ENCODE measurements at regions not wholly inside any gene's neighbourhood (a gene's known extent, or its start where the extent isn't known, plus 50 kb on each side); places are given as distances from the start of the nearest gene placed in this dataset.
A peak's percentile ranks its signal among the peaks of the same experiment; 100 is the strongest.

DNA sequence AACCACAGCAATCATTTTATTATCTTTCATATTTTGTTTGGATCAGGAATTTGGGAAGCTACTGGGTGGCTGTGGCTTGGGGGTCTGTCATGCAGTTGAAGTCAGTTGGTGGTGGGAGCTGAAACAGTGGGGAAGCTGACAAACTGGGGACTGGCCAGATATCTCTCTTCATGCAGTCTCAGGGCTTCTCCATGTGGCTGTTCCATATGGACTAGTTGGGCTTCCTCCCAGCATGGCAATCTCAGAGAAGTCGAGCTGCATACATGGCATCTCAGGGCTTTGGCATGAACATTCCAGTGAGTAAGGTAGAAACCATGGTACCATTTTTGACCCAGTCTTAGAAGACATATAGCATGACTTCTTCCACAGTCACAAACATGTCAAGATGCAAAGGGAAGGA lies 274.8 kb downstream of the ENC1 start:
- H3K4me3 Mint-ChIP-seq (ENCODE audit: low read depth), result no peak overlapping the region
- TF ChIP-seq, protein P1, sequence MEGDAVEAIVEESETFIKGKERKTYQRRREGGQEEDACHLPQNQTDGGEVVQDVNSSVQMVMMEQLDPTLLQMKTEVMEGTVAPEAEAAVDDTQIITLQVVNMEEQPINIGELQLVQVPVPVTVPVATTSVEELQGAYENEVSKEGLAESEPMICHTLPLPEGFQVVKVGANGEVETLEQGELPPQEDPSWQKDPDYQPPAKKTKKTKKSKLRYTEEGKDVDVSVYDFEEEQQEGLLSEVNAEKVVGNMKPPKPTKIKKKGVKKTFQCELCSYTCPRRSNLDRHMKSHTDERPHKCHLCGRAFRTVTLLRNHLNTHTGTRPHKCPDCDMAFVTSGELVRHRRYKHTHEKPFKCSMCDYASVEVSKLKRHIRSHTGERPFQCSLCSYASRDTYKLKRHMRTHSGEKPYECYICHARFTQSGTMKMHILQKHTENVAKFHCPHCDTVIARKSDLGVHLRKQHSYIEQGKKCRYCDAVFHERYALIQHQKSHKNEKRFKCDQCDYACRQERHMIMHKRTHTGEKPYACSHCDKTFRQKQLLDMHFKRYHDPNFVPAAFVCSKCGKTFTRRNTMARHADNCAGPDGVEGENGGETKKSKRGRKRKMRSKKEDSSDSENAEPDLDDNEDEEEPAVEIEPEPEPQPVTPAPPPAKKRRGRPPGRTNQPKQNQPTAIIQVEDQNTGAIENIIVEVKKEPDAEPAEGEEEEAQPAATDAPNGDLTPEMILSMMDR (IDR thresholded peaks at IDR 0.05; ENCODE audit: unreplicated experiment), result no peak
- peaks cover 3% of the 10 kb centered on the region for H3K9me3 Mint-ChIP-seq (ENCODE audit: low read depth)
- no peak for DNase-seq (ENCODE audit: low spot score, unreplicated experiment)
- H3K27me3 Mint-ChIP-seq, result peaks cover 6% of the 10 kb centered on the region
- no peak overlapping the region for H3K27ac Mint-ChIP-seq
- no peaks in the 10 kb centered on the region for H3K36me3 Mint-ChIP-seq (ENCODE audit: insufficient read depth)
- peaks cover 9% of the 10 kb centered on the region for H3K4me1 Mint-ChIP-seq (ENCODE audit: low read depth)

DNA sequence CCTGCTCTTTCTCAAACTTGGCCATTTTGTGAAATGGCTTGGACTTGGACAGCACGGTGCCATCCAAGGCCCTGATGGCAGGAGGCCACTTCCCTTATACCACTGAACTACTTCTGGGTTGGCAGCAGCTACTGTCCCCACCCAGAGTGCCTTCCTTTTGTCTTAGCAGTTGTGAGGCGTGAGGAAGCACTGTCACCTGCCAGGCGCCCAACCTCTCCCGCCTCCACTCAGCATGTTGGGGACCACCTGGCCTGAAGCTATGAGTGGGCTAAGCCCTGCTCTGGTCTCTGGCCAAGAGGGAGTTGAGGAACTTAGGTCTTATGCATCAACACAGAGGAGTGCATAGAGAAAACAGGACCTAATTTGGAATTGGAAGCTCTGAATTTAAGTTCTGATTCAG lies 276.0 kb downstream of the ENC1 start:
- H3K27me3 Mint-ChIP-seq, result peaks cover 6% of the 10 kb centered on the region
- H3K27ac Mint-ChIP-seq, result no peak overlapping the region
- no peak overlapping the region for H3K4me3 Mint-ChIP-seq (ENCODE audit: low read depth)
- TF ChIP-seq, protein P1 (IDR thresholded peaks at IDR 0.05; ENCODE audit: unreplicated experiment), result no peak
- no peak for DNase-seq (ENCODE audit: low spot score, unreplicated experiment)
- H3K36me3 Mint-ChIP-seq (ENCODE audit: insufficient read depth), result no peaks in the 10 kb centered on the region
- H3K9me3 Mint-ChIP-seq (ENCODE audit: low read depth), result peaks cover 3% of the 10 kb centered on the region
- peaks cover 9% of the 10 kb centered on the region for H3K4me1 Mint-ChIP-seq (ENCODE audit: low read depth)

DNA sequence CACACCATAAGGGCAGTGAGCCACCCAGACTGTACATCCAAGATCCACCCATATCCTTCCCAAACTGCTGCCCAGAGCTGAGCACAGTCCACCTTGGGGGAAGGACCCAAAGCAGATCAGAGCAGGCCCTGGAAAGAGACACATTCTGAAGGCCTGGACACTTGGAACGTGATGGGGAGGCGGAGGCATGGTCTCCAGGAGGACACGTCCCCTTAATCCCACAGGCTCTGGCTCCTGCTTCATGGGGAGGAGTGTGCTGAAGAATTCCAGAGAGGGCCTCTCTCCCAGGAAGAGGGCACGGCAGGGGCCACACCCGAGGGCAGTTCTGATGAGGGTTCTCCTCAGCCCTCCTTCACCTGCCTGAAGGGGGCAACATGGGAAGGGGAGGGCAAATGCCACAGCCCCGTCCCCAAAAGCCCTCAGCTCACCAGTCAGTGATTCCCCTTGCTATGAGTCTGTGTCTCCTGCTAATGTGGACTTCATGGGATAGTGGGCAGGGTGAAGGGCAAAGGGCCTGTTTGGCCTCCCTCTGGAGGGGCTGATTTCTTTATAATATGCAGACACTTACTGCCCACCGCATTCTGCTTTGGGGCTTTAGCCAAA lies 276.8 kb downstream of the ENC1 start:
- TF ChIP-seq, protein P1 (IDR thresholded peaks at IDR 0.05; ENCODE audit: unreplicated experiment), result no peak
- Mint-ChIP-seq H3K9me3 (ENCODE audit: low read depth) (peaks cover 3% of the 10 kb centered on the region), H3K27me3 (peaks cover 6% of the 10 kb centered on the region), H3K27ac (no peak overlapping the region), H3K4me3 (ENCODE audit: low read depth) (no peak overlapping the region), H3K4me1 (ENCODE audit: low read depth) (peaks cover 9% of the 10 kb centered on the region), H3K36me3 (ENCODE audit: insufficient read depth) (no peaks in the 10 kb centered on the region)
- DNase-seq (ENCODE audit: low spot score, unreplicated experiment), result no peak

DNA sequence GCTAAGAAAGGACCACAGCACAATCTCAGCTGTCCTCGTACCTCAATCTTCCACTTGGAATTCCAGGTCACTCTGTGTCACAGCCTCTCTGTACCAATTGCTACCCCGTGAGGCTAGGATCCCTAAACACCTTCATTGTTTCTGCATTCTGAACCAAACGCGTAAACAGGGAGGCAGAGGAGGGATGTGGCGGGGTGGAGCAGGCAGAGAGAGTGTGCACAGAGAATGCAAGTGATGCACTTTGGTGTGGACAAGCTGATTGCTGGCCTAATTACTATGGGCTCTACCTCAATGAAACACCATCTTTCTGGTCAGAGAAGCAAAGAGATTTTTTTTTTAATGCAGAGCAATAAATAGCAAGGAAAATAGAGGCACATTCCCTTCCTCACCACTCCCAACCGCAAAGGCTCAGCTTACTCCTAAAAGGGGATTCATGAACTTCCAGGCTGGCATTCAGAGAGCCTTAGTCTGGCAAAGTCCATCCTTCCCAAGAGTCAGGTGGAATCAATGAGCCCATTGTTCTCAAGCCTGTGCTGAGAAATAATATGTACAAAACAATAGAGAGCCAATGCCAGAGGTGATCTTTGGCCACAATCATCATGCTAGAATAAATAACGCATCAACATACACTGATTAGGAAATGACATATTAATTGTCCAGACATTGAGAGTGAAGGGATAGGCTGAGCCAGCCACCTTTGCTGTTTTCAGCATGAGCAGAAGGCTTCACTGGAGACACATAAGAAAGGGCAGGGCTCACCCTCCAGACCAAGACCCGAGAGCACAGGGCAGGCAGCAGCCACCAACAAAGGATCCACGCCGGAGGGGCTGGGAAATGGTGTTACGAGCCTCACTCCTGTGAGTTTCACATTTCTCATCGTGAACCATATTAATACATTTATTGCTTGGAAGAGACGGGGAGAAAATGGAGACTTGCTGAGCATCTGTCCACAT lies 278.8 kb downstream of the ENC1 start:
- no peak overlapping the region for H3K4me3 Mint-ChIP-seq (ENCODE audit: low read depth)
- TF ChIP-seq, protein P1 (IDR thresholded peaks at IDR 0.05; ENCODE audit: unreplicated experiment), result no peak
- no peaks in the 10 kb centered on the region for H3K36me3 Mint-ChIP-seq (ENCODE audit: insufficient read depth)
- peaks cover 13% of the 10 kb centered on the region for H3K4me1 Mint-ChIP-seq (ENCODE audit: low read depth)
- H3K27me3 Mint-ChIP-seq, result peaks cover 6% of the 10 kb centered on the region
- peaks cover 3% of the 10 kb centered on the region for H3K9me3 Mint-ChIP-seq (ENCODE audit: low read depth)
- DNase-seq (ENCODE audit: low spot score, unreplicated experiment), result no peak
- peak overlapping the region; percentile 46 for H3K27ac Mint-ChIP-seq

DNA sequence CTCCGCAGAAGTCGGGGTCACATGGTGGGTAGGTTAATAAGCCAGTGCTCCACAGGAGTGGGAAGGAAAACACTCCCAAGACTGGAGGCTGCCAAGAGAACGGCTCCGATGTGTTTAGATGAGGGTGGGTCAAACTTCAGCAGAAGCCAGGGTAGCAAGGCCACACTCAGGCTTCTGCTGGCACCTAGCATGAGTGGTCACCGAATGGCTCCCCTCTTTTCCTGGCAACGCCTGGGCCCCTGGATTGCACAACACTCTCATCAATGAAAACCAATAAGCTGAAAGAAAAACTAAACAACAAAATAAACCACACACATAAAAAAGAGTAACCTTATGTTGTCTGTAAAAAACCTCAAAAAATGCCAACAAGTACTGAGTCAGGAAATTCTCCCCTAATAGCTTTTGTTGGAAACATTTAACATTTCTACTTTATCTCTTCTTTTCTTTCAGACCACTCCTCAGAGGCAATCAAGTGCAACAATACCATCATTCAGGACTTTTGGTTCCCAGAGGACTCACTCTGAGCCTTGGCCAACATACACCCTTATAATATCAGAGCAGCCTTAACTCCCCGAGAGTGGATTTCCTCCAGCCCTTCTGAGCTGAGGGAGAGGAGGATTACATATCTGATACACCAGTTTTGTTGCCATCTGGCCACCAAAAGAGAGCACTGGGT lies 279.9 kb downstream of the ENC1 start:
- Mint-ChIP-seq H3K4me3 (ENCODE audit: low read depth) (no peak overlapping the region), H3K36me3 (ENCODE audit: insufficient read depth) (no peaks in the 10 kb centered on the region), H3K27me3 (peaks cover 6% of the 10 kb centered on the region), H3K27ac (no peak overlapping the region), H3K9me3 (ENCODE audit: low read depth) (no peaks in the 10 kb centered on the region), H3K4me1 (ENCODE audit: low read depth) (peaks cover 21% of the 10 kb centered on the region)
- TF ChIP-seq, protein P1 (IDR thresholded peaks at IDR 0.05; ENCODE audit: unreplicated experiment), result no peak
- no peak for DNase-seq (ENCODE audit: low spot score, unreplicated experiment)
